Panc1 (cell line): ENCODE measurements at regions not wholly inside any gene's neighbourhood (a gene's known extent, or its start where the extent isn't known, plus 50 kb on each side); places are given as distances from the start of the nearest gene placed in this dataset.

Experiments
- ATAC-seq: fragments of 200-7000 bp; cut with Tn5 transposase; 2 replicates; pipeline ENCODE4 v1.9.1; 2020; ENCODE audit warnings: mild to moderate bottlenecking, moderate library complexity
- BruUV-seq: library from RNA; stranded (reverse); fragments of 400-500 nt; replicated peaks from 2 replicates; lab custom pipeline; 2021; lab: Mats Ljungman, UMichigan
- CTCF ChIA-PET: fragments of 300-600 bp; sonication (Branson Sonifier 250); formaldehyde crosslinking; loops from one replicate; lab custom pipeline; 2022; ENCODE audit warnings: antibody characterized with exemption; lab: Charles Lee
- POLR2A ChIA-PET: fragments of 300-600 bp; sonication (Branson Sonifier 250); formaldehyde crosslinking; loops from one replicate; lab custom pipeline; 2022; ENCODE audit warnings: antibody characterized with exemption; lab: Charles Lee
- DNase-seq: peaks from one replicate; pipeline ENCODE4 v3.0.0-alpha.2; 2010; ENCODE audit warnings: low read depth, low spot score
- H3K27ac ChIP-seq: 2 replicates; pipeline ENCODE4 v1.5.1; 2011; ENCODE audit warnings: mild to moderate bottlenecking, low read length, inconsistent platforms
- H3K27me3 ChIP-seq: fragments of 200-500 bp; sonication (Bioruptor generic); 2 replicates; pipeline ENCODE4 v1.6.0; 2014; ENCODE audit warnings: low read length, inconsistent platforms; ENCODE audit not compliant: control insufficient read depth, insufficient read depth
- H3K36me3 ChIP-seq: fragments of 200-500 bp; sonication (Bioruptor generic); 2 replicates; pipeline ENCODE4 v1.5.1; 2014; ENCODE audit warnings: inconsistent platforms, mild to moderate bottlenecking, low read length, moderate library complexity; ENCODE audit not compliant: control insufficient read depth, insufficient read depth
- H3K4me1 ChIP-seq: 2 replicates; pipeline ENCODE4 v1.5.1; 2011; ENCODE audit warnings: inconsistent platforms, mild to moderate bottlenecking, low read length, moderate library complexity; ENCODE audit not compliant: control insufficient read depth, insufficient read depth
- H3K4me3 ChIP-seq, 2 experiments: 2 replicates each; pipeline ENCODE4 v1.5.1; 2011 to 2012; ENCODE audit warnings: low read depth in 2 of 2, low read length in 2 of 2, mild to moderate bottlenecking in 2 of 2, inconsistent platforms in 1 of 2, moderate library complexity in 1 of 2
- H3K9me3 ChIP-seq: fragments of 200-500 bp; sonication (Bioruptor generic); 2 replicates; pipeline ENCODE4 v1.5.1; 2014; ENCODE audit warnings: low read depth, mild to moderate bottlenecking, inconsistent platforms, low read length, moderate library complexity; ENCODE audit not compliant: control insufficient read depth, insufficient read depth
- CTCF ChIP-seq: fragments of 450-650 bp; IDR thresholded peaks from 2 replicates; pipeline ENCODE4 v1.5.1; 2017; ENCODE audit warnings: mild to moderate bottlenecking
- POLR2AphosphoS5 ChIP-seq: IDR thresholded peaks from 2 replicates; pipeline ENCODE4 v1.6.1; 2012; ENCODE audit warnings: mild to moderate bottlenecking, low read depth, low read length, moderate library complexity
- REST ChIP-seq, 2 experiments: IDR thresholded peaks; 2 replicates each; pipeline ENCODE4 v1.6.1; 2011 to 2012; ENCODE audit warnings: low read depth in 2 of 2, control low read depth in 1 of 2, low read length in 1 of 2, mild to moderate bottlenecking in 1 of 2, moderate library complexity in 1 of 2; ENCODE audit not compliant: insufficient read depth in 1 of 2
- SIN3A ChIP-seq: IDR thresholded peaks from 2 replicates; pipeline ENCODE4 v1.6.1; 2012; ENCODE audit warnings: low read depth, mild to moderate bottlenecking, low read length, moderate library complexity, borderline replicate concordance; ENCODE audit not compliant: insufficient read depth
- TCF7L2 ChIP-seq: IDR thresholded peaks from 2 replicates; pipeline ENCODE4 v1.6.1; 2011; ENCODE audit warnings: mild to moderate bottlenecking, low read depth, low read length, inconsistent platforms
- in situ Hi-C: cut with HindIII; loops from 2 replicates; pipeline ENCODE4 v1.10.0; 2016; ENCODE audit warnings: low sequenced_read_pairs, low pct_unique_long_range_greater_than_20kb
- intact Hi-C: fragments of 100-400 bp; cut with micrococcal nuclease; formaldehyde crosslinking; loops from one replicate; pipeline ENCODE4 v1.10.0; 2022; ENCODE audit not compliant: unreplicated experiment

DNA sequence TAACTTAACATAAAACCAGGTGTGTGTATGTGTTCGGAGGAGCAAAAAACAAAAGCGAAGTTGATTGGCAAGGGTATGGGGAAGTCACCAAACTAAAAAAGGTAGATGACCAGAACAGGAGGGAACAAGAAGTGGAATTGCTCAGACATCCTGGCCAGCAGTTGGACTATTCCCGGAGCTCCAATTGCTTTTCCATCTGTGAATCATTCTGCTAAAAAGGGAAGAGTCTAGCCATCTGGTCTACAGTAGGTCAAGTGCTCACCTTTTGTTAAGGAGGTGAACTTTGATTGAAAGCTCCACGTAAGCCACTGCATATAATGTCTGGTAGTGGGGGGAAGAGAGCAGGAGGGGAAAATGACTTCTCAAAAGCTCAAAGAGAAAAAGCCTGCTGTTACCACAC, 50.0 kb upstream of the BET1 start:
- ChIA-PET CTCF (interaction anchor here (0.7 kb wide), 1 partner anchor 1191 kb away, joined by 8 read pairs; no protein-coding TSS in a partner anchor), POLR2A (no interaction called here)
- BruUV-seq = no TSS peak
- H3K4me3 ChIP-seq = no peak overlapping the region
- no peak overlapping the region for H3K27ac ChIP-seq
- TF ChIP-seq TCF7L2 = no peak
- no peak for TF ChIP-seq SIN3A
- no peak for TF ChIP-seq CTCF
- no peak for TF ChIP-seq REST (IDR thresholded peaks at IDR 0.05; ENCODE audit: insufficient read depth in 1 of 2, low read depth in 2 of 2, low read length in 1 of 2)
- no peak for TF ChIP-seq POLR2AphosphoS5
- DNase-seq = no peak
- no peaks in the 10 kb centered on the region for H3K4me1 ChIP-seq
- ATAC-seq = no peak
- no peaks in the 10 kb centered on the region for H3K36me3 ChIP-seq
- no peaks in the 10 kb centered on the region for H3K9me3 ChIP-seq
- in situ Hi-C loops = no loop called here
- H3K27me3 ChIP-seq = no peaks in the 10 kb centered on the region
- intact Hi-C loops = no loop called here

GRCh38 chr7:94055963-94056362, 51.8 kb upstream of the BET1 start:
- no peaks in the 10 kb centered on the region for H3K27me3 ChIP-seq
- BruUV-seq = no TSS peak
- H3K27ac ChIP-seq = no peak overlapping the region
- in situ Hi-C loops = no loop called here
- DNase-seq (no peak), ATAC-seq (no peak)
- no peak overlapping the region for H3K4me3 ChIP-seq
- H3K9me3 ChIP-seq = no peaks in the 10 kb centered on the region
- TF ChIP-seq SIN3A = no peak
- no peak for TF ChIP-seq POLR2AphosphoS5
- no peak for TF ChIP-seq TCF7L2
- no peak for TF ChIP-seq CTCF
- no peak for TF ChIP-seq REST (IDR thresholded peaks at IDR 0.05; ENCODE audit: insufficient read depth in 1 of 2, low read depth in 2 of 2, low read length in 1 of 2)
- H3K4me1 ChIP-seq = no peaks in the 10 kb centered on the region
- ChIA-PET CTCF (no interaction called here), POLR2A (no interaction called here)
- no peaks in the 10 kb centered on the region for H3K36me3 ChIP-seq
- intact Hi-C loops = no loop called here
